Transverse colon (tissue), 3 donors: ENCODE measurements at regions not wholly inside any gene's neighbourhood (a gene's known extent, or its start where the extent isn't known, plus 50 kb on each side); places are given as distances from the start of the nearest gene placed in this dataset.

ENCODE experiments used
- CTCF ChIP-seq, 5 experiments: fragments of 200-600 bp in 3 of 5; fragments of 450-650 bp in 2 of 5; sonication (generic) in 3 of 5; IDR thresholded peaks; 1 replicate in 2 of 5; 2 replicates in 3 of 5; pipeline ENCODE4 v1.5.1; 2016 to 2017; ENCODE audit warnings: antibody characterized with exemption in 5 of 5, inconsistent platforms in 3 of 5, mild to moderate bottlenecking in 2 of 5, moderate library complexity in 1 of 5
- EP300 ChIP-seq: sonication (generic); formaldehyde crosslinking; IDR thresholded peaks from one replicate; pipeline ENCODE4 v1.6.1; 2017; ENCODE audit warnings: antibody characterized with exemption, low read depth
- POLR2A ChIP-seq: fragments of 450-650 bp; IDR thresholded peaks from one replicate; pipeline ENCODE4 v1.6.1; 2016; ENCODE audit warnings: antibody characterized with exemption, mild to moderate bottlenecking, moderate library complexity

DNA sequence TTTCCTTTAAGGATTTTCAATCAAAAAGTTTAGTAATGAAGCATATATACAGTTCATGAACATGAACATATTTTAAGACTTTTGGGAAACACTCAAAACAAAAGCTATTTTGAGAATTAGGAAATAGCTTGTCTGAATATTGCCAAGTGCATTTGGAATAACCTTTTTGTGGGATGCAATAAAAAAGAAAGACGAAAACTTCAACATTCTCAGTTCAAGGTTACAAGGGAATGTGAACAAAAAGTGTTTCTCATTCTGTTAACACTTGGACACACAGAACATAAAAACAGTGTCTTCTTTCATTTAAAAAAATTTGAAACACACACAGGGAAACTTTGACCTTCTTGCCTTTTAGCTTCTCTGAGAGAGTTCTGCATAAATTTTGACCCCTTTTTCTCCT lies 72.7 kb upstream of the TCF21 start:
- TF ChIP-seq CTCF (IDR thresholded peaks at IDR 0.05) (no peak), POLR2A (no peak), EP300 (no peak)
